GM18907 (cell line): ENCODE measurements at regions not wholly inside any gene's neighbourhood (a gene's known extent, or its start where the extent isn't known, plus 50 kb on each side); places are given as distances from the start of the nearest gene placed in this dataset.
"Not testable (repeated sequence)": the region's sequence is repeated elsewhere in the genome, so short reads cannot be mapped to it uniquely, and the experiment has no call there.

ENCODE experiments used
- ATAC-seq: cut with Tn5 transposase; IDR thresholded peaks from one replicate; pipeline ENCODE4 v1.9.1; 2021; ENCODE audit warnings: mild to moderate bottlenecking, moderate library complexity; ENCODE audit not compliant: unreplicated experiment

DNA sequence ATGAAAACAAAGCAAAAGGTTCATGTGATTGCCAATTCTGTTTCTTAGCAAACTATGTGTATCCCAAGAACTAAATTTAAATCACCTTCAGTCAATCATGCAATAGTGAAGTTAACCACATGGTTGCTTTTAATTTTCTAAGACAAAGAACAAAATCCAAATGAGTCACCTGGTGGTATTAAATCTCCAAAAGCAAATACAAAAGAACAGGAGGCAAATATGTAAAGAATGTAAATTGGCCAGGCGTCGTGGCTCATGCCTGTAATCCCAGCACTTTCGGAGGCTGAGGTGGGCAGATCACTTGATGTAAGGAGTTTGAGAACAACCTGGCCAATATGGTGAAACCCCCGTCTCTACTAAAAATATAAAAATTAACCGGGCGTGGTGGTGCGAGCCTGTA is 54.2 kb upstream of the PIK3R4 start:
- no peak for ATAC-seq

DNA sequence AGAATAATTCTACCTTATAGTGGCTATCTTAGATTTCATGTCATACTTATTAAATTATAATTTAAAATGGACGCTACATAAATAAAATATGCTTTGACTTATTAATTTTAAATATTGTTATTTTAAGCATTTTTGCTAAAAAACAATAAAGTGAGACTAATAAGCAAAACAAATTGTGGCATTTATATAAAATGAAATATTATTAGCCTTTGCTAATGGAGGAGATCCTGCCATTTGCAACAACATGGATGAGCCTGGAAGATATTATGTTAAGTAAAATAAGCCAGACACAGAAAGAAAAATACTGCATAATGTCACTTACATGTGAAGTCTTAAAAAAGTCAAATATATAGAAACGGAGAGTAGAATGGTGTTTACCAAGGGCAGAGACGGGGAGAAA is 54.8 kb upstream of the PIK3R4 start:
- ATAC-seq = no peak

GRCh38 chr3:130811557-130811956 is 64.9 kb upstream of the PIK3R4 start:
- no peak for ATAC-seq

GRCh38 chr3:130814691-130815472 is 68.3 kb upstream of the PIK3R4 start:
- no peak for ATAC-seq

- no peak for ATAC-seq
Observed at GRCh38 chr3:130816561-130817445, 70.2 kb upstream of the PIK3R4 start.

DNA sequence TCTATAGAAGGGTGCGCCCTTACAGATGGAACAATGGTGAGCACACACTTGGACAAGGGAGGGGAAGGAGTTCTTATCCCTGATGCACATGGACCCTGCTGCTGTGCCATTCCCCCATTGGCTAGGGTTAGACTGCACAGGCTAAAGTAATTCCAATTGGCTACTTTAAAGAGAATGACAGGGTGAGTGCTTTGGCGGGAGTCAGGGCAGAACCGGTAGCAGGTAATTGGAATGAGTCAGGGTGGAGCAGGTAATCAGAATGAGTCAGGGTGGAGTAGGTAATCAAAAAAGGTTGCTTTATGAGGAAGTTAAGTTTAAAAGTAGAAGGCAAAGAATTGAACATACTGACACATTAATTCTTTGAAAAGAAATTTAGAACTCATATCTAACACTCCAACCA is 71.4 kb upstream of the PIK3R4 start:
- ATAC-seq = not testable (repeated sequence)

DNA sequence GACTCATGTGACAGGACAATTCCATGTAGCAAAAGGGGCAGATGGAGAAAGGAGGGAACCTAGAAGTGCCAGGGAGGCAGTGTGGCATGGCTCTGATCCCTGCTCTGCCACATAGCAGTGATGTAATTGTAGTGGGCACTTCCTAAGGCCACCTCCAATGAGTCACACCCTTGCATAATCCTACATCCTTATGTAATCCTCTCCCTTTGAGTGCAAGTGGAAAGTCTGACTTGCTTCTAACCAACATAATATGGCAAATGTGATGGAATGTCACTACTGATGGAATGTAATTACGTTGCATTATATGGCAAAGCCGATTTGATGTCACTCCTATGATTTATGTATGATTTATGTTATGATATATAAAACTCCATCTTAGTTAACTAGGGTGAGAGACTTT is 72.9 kb upstream of the ATP2C1 start:
- no peak for ATAC-seq

DNA sequence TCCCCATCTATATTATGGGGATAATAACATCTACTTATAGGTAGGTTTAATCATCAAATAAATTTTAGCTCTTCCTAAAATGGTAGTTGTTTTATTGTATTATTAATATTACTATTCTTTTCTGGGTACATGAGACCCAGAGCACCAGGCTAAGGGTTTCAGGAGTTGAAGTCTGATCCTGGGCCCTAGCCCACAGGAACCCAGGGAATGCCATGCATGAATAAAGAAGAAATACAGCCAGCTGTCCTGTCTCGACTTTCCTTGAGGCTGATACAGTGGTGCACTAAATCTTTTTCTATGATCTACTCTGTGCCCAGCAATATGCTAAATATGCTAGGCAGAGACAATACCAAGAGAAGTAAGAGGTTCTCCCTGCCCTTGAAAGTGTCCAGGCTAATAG is 72.1 kb upstream of the ATP2C1 start:
- ATAC-seq = no peak

DNA sequence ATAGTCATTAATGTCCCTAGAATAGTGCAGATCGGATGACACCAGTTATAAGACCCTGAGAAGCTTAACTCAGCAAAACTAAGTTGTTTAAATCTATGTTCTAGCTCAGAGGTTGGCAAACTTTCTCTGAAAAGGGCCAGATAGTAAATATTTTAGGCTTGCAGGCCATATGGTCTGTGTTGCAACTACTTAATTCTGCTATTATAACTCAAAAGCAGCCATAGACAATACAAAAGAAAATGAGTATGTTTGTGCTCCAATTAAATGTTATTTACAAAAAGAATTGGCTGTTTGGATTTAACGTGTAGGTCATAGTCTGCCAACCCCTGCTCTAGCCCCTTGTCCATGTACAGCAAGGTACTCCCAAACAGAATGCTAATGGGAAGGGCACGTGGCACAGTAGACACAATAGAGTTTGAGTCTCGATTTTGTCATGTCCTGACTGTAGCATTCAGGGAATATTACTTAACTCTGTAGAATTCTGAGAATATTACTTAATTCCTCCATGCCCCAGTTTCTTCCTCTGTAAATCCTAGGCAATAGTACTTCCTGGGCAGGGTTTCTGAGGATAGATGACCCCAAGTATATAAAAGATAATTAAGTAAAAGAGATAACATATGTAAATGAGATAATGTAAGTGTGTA is 70.5 kb upstream of the ATP2C1 start:
- no peak for ATAC-seq

GRCh38 chr3:130823996-130824395 is 69.9 kb upstream of the ATP2C1 start:
- no peak for ATAC-seq

- ATAC-seq = no peak
Observed at GRCh38 chr3:130825762-130826299, 68.1 kb upstream of the ATP2C1 start.

DNA sequence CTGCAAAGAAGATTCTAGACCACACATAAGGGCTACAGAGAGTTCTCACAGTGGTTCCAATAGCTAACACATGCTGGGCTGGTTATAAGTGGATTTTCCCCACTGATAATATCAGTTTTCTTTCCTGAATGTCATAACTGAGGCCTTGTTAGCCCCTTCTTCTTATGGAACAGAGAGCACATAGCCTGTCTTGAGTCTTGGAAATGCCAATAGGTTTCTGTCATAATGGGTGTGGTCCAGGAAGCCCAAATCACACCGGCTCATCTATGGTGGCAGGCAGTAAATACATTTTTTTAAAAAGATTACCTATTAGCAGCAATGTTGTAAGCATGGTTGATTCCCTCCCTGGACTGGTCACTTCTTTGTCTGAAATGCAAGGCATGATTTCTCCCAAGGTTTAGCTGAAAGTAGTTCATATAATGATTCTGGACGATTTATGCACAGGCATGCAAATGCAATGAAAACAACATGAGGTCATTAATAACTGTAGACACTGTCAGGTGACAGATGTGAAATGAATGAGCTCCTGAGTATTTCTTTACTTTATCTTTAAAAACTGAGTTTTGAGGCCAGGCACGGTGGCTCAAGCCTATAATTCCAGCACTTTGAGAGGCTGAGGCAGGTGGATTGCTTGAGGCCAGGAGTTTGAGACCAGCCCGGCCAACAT is 67.2 kb upstream of the ATP2C1 start:
- ATAC-seq = no peak

DNA sequence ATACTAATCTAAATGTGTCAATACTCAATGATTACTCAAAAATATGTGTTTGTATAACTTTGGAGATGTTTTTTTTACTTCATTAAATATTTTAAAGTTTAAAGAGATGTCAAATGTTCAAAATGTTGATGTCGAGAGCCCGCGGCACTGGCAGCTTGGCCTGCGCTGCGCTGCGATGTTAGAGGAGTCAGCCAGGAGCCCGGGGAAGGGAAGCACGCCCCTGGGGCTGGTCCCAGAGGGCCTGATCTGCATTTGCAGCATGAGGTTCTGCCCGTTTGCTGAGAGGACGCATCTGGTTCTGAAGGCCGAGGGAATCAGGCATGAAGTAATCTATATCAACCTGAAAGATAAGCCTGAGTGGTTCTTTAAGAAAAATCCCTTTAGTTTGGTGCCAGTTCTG is 66.4 kb upstream of the ATP2C1 start:
- no peak for ATAC-seq

GRCh38 chr3:130828948-130829947 is 64.6 kb upstream of the ATP2C1 start:
- ATAC-seq = no peak

DNA sequence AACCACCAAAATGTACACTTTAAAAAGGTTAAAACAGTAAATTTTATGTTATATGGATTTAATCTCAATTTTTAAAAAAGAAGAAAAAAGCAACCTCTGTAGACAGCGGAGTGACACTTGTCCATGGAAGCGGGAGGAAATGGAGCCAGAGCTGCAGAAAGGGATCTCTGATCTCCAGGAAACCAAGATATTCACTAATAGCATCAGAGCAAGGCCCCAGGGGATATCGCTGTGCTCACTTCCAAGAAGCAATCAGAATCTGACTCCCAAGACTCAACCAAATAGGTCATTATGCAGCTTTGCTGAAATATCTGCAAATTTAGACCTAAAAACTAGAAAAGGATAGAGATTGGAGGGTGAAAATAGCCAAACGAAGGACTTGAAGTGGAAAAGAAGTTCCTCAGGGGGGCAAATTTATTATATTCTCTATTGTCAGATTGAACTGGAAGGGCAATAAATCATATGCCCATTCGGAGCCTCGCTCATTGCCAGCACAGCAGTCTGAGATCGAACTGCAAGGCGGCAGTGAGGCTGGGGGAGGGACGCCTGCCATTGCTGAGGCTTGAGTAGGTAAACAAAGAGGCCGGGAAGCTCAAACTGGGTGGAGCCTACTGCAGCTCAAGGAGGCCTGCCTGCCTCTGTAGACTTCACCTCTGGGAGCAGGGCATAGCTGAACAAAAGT is 62.0 kb upstream of the ATP2C1 start:
- no peak for ATAC-seq

DNA sequence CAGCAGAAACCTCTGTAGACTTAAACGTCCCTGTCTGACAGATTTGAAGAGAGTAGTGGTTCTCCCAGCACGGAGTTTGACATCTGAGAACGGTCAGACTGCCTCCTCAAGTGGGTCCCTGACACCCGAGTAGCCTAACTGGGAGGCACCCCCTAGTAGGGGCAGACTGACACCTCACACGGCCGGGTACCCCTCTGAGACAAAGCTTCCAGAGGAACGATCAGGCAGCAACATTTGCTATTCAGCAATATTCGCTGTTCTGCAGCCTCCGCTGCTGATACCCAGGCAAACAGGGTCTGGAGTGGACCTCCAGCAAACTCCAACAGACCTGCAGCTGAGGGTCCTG is 61.5 kb upstream of the ATP2C1 start:
- ATAC-seq = not testable (repeated sequence)

GRCh38 chr3:130834476-130834875 is 59.4 kb upstream of the ATP2C1 start:
- no peak for ATAC-seq

DNA sequence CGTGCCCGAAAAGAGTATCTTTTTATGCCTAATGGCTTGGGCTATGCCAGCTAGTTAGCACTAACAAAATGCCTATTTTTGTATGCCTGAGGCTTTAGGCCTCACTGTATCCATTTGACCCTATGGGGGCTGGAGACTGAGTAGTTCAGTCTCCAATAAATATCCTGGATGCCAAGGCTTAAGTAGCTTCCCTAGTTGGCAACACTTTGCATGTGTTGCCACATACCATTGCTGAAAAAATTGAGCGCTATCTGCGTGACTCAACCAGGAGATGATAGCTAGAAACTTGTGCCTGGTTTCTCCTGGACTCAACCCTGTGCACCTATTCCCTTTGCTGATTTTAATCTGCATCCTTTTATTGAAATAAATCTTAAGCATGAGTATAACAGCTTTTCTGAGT is 58.4 kb upstream of the ATP2C1 start:
- ATAC-seq = no peak
